Skeletal muscle tissue (tissue), 3 donors: ENCODE measurements at regions not wholly inside any gene's neighbourhood (a gene's known extent, or its start where the extent isn't known, plus 50 kb on each side); places are given as distances from the start of the nearest gene placed in this dataset.

ENCODE experiments used
- H3K27ac ChIP-seq: one replicate; pipeline ENCODE4 v1.7.0; 2013; ENCODE audit warnings: mild to moderate bottlenecking, low read depth, low read length, inconsistent platforms
- H3K27me3 ChIP-seq, 3 donors: one replicate each; pipeline ENCODE4 v1.7.0; 2013; ENCODE audit warnings: low read length in 3 of 3; ENCODE audit not compliant: control insufficient read depth in 3 of 3, insufficient read depth in 3 of 3
- H3K36me3 ChIP-seq, 3 donors: one replicate each; pipeline ENCODE4 v1.7.0; 2013; ENCODE audit warnings: low read length in 3 of 3; ENCODE audit not compliant: control insufficient read depth in 3 of 3, insufficient read depth in 3 of 3
- H3K4me1 ChIP-seq, 3 donors: one replicate each; pipeline ENCODE4 v1.7.0; 2013; ENCODE audit warnings: low read length in 3 of 3, mild to moderate bottlenecking in 3 of 3; ENCODE audit not compliant: control insufficient read depth in 3 of 3, insufficient read depth in 3 of 3
- H3K4me3 ChIP-seq, 3 donors: one replicate each; pipeline ENCODE4 v1.7.0; 2013; ENCODE audit warnings: low read length in 3 of 3
- H3K9ac ChIP-seq, 3 donors: one replicate each; pipeline ENCODE4 v1.7.0; 2013; ENCODE audit warnings: low read length in 3 of 3, mild to moderate bottlenecking in 3 of 3, moderate library complexity in 2 of 3, low read depth in 1 of 3
- H3K9me3 ChIP-seq, 3 donors: one replicate each; pipeline ENCODE4 v1.7.0; 2013; ENCODE audit warnings: low read length in 3 of 3; ENCODE audit not compliant: control insufficient read depth in 3 of 3
- donor health status: Osteomylitis.

DNA sequence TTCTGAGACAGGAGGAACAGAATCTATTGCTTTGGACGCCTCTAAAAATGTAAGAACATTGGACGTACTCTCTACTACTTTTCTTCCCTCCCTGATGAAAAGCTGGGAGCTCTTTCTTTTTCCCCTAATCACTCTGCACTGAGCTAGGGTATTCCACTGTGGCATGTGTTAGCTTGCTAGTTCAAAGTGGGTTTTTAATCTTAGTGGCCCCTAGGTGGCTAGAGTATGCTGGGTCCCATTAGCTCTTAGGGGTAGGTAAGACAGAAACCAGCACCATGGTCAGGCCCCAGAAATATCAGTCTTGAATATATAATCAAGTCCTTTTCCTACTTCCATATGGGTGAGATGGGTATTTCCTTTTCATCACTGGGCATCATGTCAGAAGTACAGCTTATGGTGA, 945.2 kb upstream of the PTPRD start:
- Histone ChIP-seq H3K27me3 (no peaks in the 10 kb centered on the region), H3K9me3 (no peaks in the 10 kb centered on the region), H3K9ac (no peak overlapping the region), H3K4me1 (no peaks in the 10 kb centered on the region), H3K27ac (no peak overlapping the region), H3K36me3 (no peaks in the 10 kb centered on the region), H3K4me3 (no peak overlapping the region)

DNA sequence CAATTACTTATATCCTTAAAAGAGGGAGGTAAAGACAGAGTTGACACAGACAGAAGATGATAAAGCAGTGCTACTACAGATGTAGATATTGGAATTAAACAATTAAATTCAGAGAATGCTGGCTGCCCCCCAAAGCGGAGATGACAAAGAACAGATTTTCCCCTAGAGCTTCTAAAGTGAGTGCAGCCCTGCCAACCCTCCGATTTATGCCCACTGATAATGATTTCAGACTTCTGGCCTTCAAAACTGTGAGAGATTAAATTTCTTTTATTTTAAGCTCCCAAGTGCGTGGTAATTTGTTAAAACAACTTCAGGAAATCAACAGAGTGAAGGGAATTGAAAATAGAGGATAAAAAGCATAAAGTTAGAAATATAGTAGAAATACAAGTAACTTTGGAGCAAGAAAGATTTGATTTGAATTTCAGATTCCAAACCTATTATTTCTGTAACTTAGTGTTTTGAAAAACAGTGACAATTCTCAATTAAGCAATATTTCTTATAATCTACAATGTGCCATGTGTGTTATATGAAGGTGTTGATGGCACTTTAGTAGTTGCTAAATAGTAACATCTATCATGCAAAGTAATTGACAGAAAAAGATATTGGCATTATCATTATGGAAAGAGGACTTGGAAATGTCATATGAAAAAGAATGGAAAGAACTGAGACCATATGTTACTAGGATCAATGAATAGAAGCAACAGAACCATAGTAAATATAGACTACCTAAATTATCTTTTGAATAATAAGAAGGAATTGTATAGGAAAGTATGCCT, 946.4 kb upstream of the PTPRD start:
- H3K27me3 ChIP-seq: no peaks in the 10 kb centered on the region
- no peaks in the 10 kb centered on the region for H3K36me3 ChIP-seq
- no peak overlapping the region for H3K9ac ChIP-seq
- no peak overlapping the region for H3K4me3 ChIP-seq
- no peaks in the 10 kb centered on the region for H3K9me3 ChIP-seq
- H3K4me1 ChIP-seq: no peaks in the 10 kb centered on the region
- no peak overlapping the region for H3K27ac ChIP-seq

DNA sequence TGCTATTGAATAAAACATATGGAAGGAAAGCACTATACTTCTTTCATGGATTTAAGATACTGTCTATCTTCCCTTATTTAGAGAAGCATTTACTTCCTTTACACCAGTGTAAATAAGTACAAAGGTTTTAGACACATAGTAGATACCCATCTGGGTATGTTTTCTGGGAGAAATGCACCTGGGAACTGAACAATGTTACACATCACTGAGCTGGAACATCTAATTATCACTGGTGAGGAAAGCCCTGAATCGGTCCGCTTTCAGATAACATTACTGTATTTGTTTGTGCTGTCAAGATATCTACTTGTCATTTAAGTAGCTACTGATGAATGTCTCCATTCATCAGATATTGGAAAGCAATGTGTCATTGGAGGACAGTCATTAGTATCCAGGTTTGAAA, 964.7 kb upstream of the PTPRD start:
- no peaks in the 10 kb centered on the region for H3K27me3 ChIP-seq
- H3K4me3 ChIP-seq: no peak overlapping the region
- H3K27ac ChIP-seq: no peak overlapping the region
- H3K9ac ChIP-seq: no peak overlapping the region
- H3K9me3 ChIP-seq: no peaks in the 10 kb centered on the region
- H3K4me1 ChIP-seq: no peaks in the 10 kb centered on the region
- H3K36me3 ChIP-seq: no peaks in the 10 kb centered on the region

DNA sequence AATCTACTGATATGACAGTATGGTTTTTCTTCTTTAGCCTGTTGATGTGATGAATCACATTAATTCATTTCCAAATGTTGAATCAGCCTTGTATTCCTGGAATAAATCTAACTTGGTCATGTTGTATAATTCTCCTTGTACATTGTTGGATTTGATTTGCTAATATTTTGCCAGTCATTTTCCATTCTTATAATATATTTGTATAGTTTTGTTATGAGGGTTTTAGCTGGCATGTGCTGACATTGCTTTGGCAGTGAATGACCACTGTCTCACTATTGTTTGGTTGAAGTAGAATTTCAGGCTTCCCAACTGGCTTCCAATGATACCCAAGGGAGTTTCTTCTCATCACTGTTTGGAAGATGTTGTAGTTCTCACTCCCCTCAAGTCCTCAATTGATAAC, 983.0 kb upstream of the PTPRD start:
- Histone ChIP-seq H3K27ac (no peak overlapping the region), H3K9ac (no peak overlapping the region), H3K9me3 (no peaks in the 10 kb centered on the region), H3K4me3 (no peak overlapping the region), H3K36me3 (no peaks in the 10 kb centered on the region), H3K27me3 (no peaks in the 10 kb centered on the region), H3K4me1 (no peaks in the 10 kb centered on the region)

DNA sequence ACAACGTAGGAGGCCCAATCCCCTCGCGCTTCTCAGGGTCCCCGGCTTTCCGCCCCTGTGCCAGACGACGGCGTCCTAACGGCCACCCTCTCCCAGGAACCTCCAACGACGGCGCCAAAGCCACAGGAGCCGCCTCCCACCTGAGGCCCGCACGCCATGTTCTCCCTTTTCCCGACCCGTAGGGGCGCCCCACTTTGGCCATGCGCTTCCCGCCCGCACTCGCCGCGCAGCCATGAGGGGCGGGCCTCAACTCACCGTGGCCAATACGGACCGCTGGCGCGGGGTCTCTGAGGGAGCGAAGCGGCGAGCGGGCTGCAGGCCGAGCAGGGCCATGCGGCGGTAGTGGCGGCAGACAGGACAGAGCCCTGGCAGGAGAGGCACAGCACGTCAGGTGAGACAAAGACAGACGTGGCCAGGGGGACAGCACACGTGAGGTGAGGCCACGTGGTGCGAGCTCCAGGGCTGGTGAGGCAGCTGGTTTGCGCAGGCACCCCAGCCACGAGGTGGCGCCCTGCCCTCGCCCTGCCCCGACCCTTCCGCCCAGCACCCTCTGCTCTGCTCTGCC, 1005.5 kb upstream of the PTPRD start:
- Histone ChIP-seq H3K9me3 (no peaks in the 10 kb centered on the region), H3K4me3 (no peak overlapping the region), H3K27ac (no peak overlapping the region), H3K36me3 (no peaks in the 10 kb centered on the region), H3K27me3 (no peaks in the 10 kb centered on the region), H3K4me1 (no peaks in the 10 kb centered on the region), H3K9ac (no peak overlapping the region)

DNA sequence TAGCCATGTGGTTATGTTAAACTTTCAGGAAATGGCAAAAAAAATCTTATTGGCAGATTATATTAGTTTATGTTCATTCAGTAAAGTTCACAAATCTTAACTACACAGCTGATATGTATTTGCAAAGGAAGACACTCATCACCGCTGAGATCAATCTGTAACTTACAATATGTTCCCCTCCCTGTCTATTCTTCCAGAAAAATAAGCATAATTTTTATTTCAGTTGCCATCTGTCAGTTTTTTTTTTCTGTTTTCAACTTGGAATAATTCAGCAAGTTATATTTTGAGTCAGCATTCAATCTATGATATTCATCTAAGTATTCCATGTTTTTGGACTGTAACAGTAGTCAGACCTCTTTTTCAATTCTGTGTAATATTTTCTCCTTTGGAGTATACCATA, 1019.9 kb upstream of the PTPRD start:
- H3K9me3 ChIP-seq: no peaks in the 10 kb centered on the region

DNA sequence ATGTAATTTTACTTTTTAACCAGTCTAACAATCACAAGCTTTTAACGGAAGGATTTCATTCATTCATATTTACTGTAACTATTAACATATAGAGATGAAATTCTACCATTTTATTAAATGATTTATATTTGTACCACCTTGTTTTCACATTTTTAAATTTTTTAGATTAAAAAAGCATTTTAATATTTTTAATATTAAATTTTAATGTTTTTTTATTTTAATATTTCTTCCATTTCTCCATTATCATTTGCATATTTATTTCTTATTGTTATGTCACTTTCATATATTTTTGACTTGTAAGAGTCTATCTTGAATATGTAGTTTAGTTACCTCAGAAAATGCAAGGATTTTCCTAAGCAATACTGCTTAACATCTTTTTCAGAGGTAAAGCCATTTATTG, 1034.0 kb upstream of the PTPRD start:
- Histone ChIP-seq H3K27me3 (no peaks in the 10 kb centered on the region), H3K9ac (no peak overlapping the region), H3K27ac (no peak overlapping the region), H3K4me1 (no peaks in the 10 kb centered on the region), H3K4me3 (no peak overlapping the region), H3K9me3 (no peaks in the 10 kb centered on the region), H3K36me3 (no peaks in the 10 kb centered on the region)

More for the DNA sequence above, 1019.9 kb upstream of the PTPRD start:
- Histone ChIP-seq H3K9ac (no peak overlapping the region), H3K27ac (no peak overlapping the region), H3K36me3 (no peaks in the 10 kb centered on the region), H3K4me3 (no peak overlapping the region), H3K4me1 (no peaks in the 10 kb centered on the region), H3K27me3 (no peaks in the 10 kb centered on the region)

DNA sequence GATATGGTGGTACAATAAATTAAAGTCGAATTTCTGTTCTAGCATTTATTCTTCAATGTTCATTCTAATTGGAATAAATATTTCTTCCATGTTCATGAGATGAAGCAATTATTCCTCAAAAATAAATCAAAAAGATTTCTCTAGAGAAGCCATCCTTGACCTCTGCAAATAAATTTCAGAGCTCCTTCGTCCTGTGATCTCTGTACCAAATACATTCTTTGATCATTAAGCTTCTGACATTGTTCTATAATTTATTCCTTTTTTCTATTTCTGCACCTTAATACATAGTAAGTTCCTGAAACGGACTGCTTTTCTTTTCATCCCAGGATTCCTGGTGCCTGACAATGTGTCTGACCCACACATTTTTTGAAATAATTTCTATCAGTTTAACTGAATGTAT, 1039.3 kb upstream of the TYRP1 start:
- no peaks in the 10 kb centered on the region for H3K9me3 ChIP-seq
- no peak overlapping the region for H3K9ac ChIP-seq
- no peak overlapping the region for H3K27ac ChIP-seq
- H3K4me3 ChIP-seq: no peak overlapping the region
- no peaks in the 10 kb centered on the region for H3K4me1 ChIP-seq
- H3K27me3 ChIP-seq: no peaks in the 10 kb centered on the region
- H3K36me3 ChIP-seq: no peaks in the 10 kb centered on the region

DNA sequence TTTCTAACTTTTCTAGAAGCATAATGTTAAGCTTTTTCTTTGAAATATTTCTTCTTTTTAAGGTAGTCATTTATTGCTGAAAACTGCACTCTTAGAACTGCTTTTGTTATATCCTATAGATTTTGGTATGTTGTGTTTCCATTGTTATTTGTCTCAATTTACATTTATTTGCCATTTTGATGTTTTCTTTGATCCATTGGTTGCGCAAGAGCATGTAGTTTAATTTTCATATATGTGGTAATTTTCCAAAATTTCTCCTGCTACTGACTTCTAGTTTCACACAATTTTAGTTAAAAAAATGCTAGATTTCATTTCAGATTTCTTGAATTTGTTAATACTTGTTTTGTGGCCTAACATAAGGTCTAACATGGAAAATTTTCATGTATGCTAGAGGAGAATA, 1029.3 kb upstream of the TYRP1 start:
- H3K36me3 ChIP-seq: no peaks in the 10 kb centered on the region
- H3K4me3 ChIP-seq: no peak overlapping the region
- H3K27ac ChIP-seq: no peak overlapping the region
- H3K9ac ChIP-seq: no peak overlapping the region
- H3K9me3 ChIP-seq: no peaks in the 10 kb centered on the region
- H3K4me1 ChIP-seq: no peaks in the 10 kb centered on the region
- no peaks in the 10 kb centered on the region for H3K27me3 ChIP-seq

DNA sequence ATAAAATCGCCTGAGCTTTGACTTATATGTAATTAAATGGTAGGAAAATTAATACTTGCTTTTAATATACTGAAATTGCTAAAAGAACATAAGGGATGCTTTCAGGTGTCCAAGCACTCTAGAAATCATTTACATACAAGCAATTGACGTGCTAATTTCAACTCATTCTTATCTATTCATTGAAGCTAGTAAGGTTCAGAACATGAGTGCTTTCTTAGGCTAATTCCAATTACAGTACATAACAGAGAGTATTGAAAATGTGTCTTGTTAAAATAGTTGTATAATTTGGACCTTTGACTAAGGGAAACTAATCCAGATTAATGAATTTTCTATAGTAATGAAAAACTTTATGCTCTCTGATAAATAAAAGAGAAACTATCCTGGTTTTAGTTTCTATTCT, 1016.4 kb upstream of the TYRP1 start:
- Histone ChIP-seq H3K36me3 (no peaks in the 10 kb centered on the region), H3K9me3 (no peaks in the 10 kb centered on the region), H3K4me3 (no peak overlapping the region), H3K27ac (no peak overlapping the region), H3K27me3 (no peaks in the 10 kb centered on the region), H3K9ac (no peak overlapping the region), H3K4me1 (no peaks in the 10 kb centered on the region)
